Right lobe of liver (tissue), 6 donors: ENCODE measurements at regions not wholly inside any gene's neighbourhood (a gene's known extent, or its start where the extent isn't known, plus 50 kb on each side); places are given as distances from the start of the nearest gene placed in this dataset.
A peak's percentile ranks its signal among the peaks of the same experiment; 100 is the strongest.

Experiments used
- ATAC-seq, 4 donors: fragments of 200-7000 bp; cut with Tn5 transposase; one replicate each; pipeline ENCODE4 v1.9.1; 2020; ENCODE audit warnings: mild to moderate bottlenecking in 4 of 4, moderate library complexity in 4 of 4
- DNase-seq, 3 donors: peaks; one replicate each; pipeline ENCODE4 v3.0.0-alpha.2; 2020
- H3K27ac ChIP-seq, 3 donors: fragments of 200-600 bp; one replicate each; pipeline ENCODE4 v1.8.0; 2022
- H3K27me3 ChIP-seq, 2 donors: fragments of 200-600 bp; one replicate each; pipeline ENCODE4 v1.8.0; 2022
- H3K36me3 ChIP-seq, 4 donors: fragments of 200-600 bp; sonication (generic) in 1 of 4; one replicate each; pipeline versions ENCODE4 v1.5.1 to v1.8.0; 2017 to 2022; ENCODE audit warnings: control low read depth in 1 of 4
- H3K4me1 ChIP-seq, 4 donors: fragments of 200-600 bp; sonication (generic) in 1 of 4; one replicate each; pipeline versions ENCODE4 v1.5.1 to v1.8.0; 2017 to 2022; ENCODE audit warnings: control low read depth in 1 of 4
- H3K4me3 ChIP-seq, 3 donors: fragments of 200-600 bp; one replicate each; pipeline ENCODE4 v1.8.0; 2022
- H3K9me3 ChIP-seq, 4 donors: fragments of 200-600 bp; sonication (generic) in 1 of 4; one replicate each; pipeline versions ENCODE4 v1.5.1 to v1.8.0; 2017 to 2022; ENCODE audit warnings: control low read depth in 1 of 4
- POLR2A ChIP-seq: fragments of 450-650 bp; IDR thresholded peaks from one replicate; pipeline ENCODE4 v1.6.1; 2017; ENCODE audit warnings: antibody characterized with exemption, mild to moderate bottlenecking
- WGBS: methylation state at CpG from one replicate; pipeline ENCODE4 v1.1.6; 2018; ENCODE audit warnings: low coverage, low lambda C conversion rate; ENCODE audit not compliant: insufficient coverage; ENCODE audit errors: missing lambda C conversion rate; 5-methylcytosine and 5-hydroxymethylcytosine counted together
- intact Hi-C, 2 donors: fragments of 100-400 bp; cut with DNase I; formaldehyde crosslinking; loops; one replicate each; pipeline versions ENCODE4 v1.11.2 to v1.14.1; 2022
- TF ChIP-seq, protein P1 (sequence below), 4 donors: fragments of 200-600 bp in 3 of 4; fragments of 450-650 bp in 1 of 4; IDR thresholded peaks; one replicate each; pipeline versions ENCODE4 v1.5.1 to v1.8.0; 2016 to 2022; ENCODE audit warnings: antibody characterized with exemption in 4 of 4, mild to moderate bottlenecking in 2 of 4
- donor health status: DM: no; HTN: yes; CAD: no.
- donor health status: DM: no; HTN: no; CAD: no.
- donor health status: DM: no; HTN: no; CAD: no.
- donor health status: DM: no; HTN: yes; CAD: no.
- donor health status: DM: no; HTN: yes; CAD: no.

- no peaks in the 10 kb centered on the region for H3K4me1 ChIP-seq
- H3K4me3 ChIP-seq, result no peak overlapping the region
- TF ChIP-seq, protein P1, sequence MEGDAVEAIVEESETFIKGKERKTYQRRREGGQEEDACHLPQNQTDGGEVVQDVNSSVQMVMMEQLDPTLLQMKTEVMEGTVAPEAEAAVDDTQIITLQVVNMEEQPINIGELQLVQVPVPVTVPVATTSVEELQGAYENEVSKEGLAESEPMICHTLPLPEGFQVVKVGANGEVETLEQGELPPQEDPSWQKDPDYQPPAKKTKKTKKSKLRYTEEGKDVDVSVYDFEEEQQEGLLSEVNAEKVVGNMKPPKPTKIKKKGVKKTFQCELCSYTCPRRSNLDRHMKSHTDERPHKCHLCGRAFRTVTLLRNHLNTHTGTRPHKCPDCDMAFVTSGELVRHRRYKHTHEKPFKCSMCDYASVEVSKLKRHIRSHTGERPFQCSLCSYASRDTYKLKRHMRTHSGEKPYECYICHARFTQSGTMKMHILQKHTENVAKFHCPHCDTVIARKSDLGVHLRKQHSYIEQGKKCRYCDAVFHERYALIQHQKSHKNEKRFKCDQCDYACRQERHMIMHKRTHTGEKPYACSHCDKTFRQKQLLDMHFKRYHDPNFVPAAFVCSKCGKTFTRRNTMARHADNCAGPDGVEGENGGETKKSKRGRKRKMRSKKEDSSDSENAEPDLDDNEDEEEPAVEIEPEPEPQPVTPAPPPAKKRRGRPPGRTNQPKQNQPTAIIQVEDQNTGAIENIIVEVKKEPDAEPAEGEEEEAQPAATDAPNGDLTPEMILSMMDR (IDR thresholded peaks at IDR 0.05), result no peak
- no peak for TF ChIP-seq POLR2A
- DNase-seq (no peak), ATAC-seq (no peak)
- no peaks in the 10 kb centered on the region for H3K9me3 ChIP-seq
- H3K27ac ChIP-seq, result no peak overlapping the region
- H3K36me3 ChIP-seq, result no peaks in the 10 kb centered on the region
- intact Hi-C loops, result no loop called here
- WGBS, result 37% methylated on average over 2 of the region's 2 CpGs
- no peaks in the 10 kb centered on the region for H3K27me3 ChIP-seq
These were observed 640.2 kb upstream of the MMS22L start for GRCh38 chr6:97923249-97923648.

- TF ChIP-seq POLR2A, result no peak
- TF ChIP-seq, protein P1 (IDR thresholded peaks at IDR 0.05), result peak in 1 of 4 donors; percentile 7
- Histone ChIP-seq H3K9me3 (no peaks in the 10 kb centered on the region), H3K27me3 (no peaks in the 10 kb centered on the region), H3K4me3 (no peak overlapping the region), H3K4me1 (no peaks in the 10 kb centered on the region), H3K27ac (no peak overlapping the region), H3K36me3 (no peaks in the 10 kb centered on the region)
- intact Hi-C loops, result no loop called here
- WGBS, result 22% methylated on average over 2 of the region's 2 CpGs
- DNase-seq (no peak), ATAC-seq (peak in 1 of 4 donors; percentile 34)
These were observed 642.5 kb upstream of the MMS22L start for GRCh38 chr6:97925504-97925903.

- TF ChIP-seq POLR2A, result no peak
- TF ChIP-seq, protein P1 (IDR thresholded peaks at IDR 0.05), result no peak
- no peaks in the 10 kb centered on the region for H3K36me3 ChIP-seq
- H3K27me3 ChIP-seq, result no peaks in the 10 kb centered on the region
- 26% methylated on average over 3 of the region's 3 CpGs for WGBS
- H3K9me3 ChIP-seq, result no peaks in the 10 kb centered on the region
- intact Hi-C loops, result no loop called here
- H3K27ac ChIP-seq, result no peak overlapping the region
- no peak for DNase-seq
- no peak overlapping the region for H3K4me3 ChIP-seq
- H3K4me1 ChIP-seq, result no peaks in the 10 kb centered on the region
- no peak for ATAC-seq
These were observed 656.6 kb upstream of the MMS22L start for GRCh38 chr6:97939440-97940168.

DNA sequence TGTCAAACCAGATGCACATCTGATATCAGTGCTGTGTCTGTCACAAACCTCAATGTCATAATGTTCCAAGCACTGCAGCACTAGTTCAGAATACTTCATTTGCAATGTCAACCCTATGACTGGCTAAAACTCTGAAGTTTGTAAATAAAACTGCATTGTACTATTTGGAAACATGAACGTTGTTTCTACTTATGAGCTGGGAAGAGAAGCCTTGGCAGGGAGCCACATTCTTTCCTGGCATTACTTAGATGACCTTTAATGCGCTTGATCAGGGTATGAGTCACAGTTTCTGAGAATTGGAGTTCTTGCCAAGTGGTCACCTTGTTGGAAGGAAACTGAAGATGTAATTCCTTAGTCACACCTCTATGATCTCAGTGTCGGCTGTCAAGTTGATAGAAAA, 664.8 kb upstream of the MMS22L start:
- Histone ChIP-seq H3K9me3 (no peaks in the 10 kb centered on the region), H3K27ac (no peak overlapping the region), H3K36me3 (no peaks in the 10 kb centered on the region), H3K4me3 (no peak overlapping the region), H3K4me1 (no peaks in the 10 kb centered on the region), H3K27me3 (no peaks in the 10 kb centered on the region)
- ATAC-seq (peak in 3 of 4 donors; percentile 40 to 82 (median 50)), DNase-seq (peak in 1 of 3 donors; percentile 21)
- TF ChIP-seq, protein P1 (IDR thresholded peaks at IDR 0.05), result no peak
- no peak for TF ChIP-seq POLR2A
- 43% methylated on average over 3 of the region's 3 CpGs for WGBS
- intact Hi-C loops, result no loop called here
